Mucosa of stomach (tissue), 1 donor: ENCODE measurements at regions not wholly inside any gene's neighbourhood (a gene's known extent, or its start where the extent isn't known, plus 50 kb on each side); places are given as distances from the start of the nearest gene placed in this dataset.
"Not testable (repeated sequence)": the region's sequence is repeated elsewhere in the genome, so short reads cannot be mapped to it uniquely, and the experiment has no call there.

Source experiments
- H3K27me3 ChIP-seq: one replicate; pipeline ENCODE4 v1.7.0; 2013; ENCODE audit warnings: mild to moderate bottlenecking, low read length; ENCODE audit not compliant: control insufficient read depth, insufficient read depth
- H3K36me3 ChIP-seq: one replicate; pipeline ENCODE4 v1.7.0; 2013; ENCODE audit warnings: low read length; ENCODE audit not compliant: control insufficient read depth, insufficient read depth
- H3K4me1 ChIP-seq: one replicate; pipeline ENCODE4 v1.7.0; 2013; ENCODE audit warnings: mild to moderate bottlenecking, low read length; ENCODE audit not compliant: control insufficient read depth, insufficient read depth
- H3K4me3 ChIP-seq: one replicate; pipeline ENCODE4 v1.7.0; 2013; ENCODE audit warnings: low read length
- H3K9ac ChIP-seq: one replicate; pipeline ENCODE4 v1.7.0; 2013; ENCODE audit warnings: mild to moderate bottlenecking, low read length, moderate library complexity
- H3K9me3 ChIP-seq: one replicate; pipeline ENCODE4 v1.7.0; 2013; ENCODE audit warnings: mild to moderate bottlenecking, low read length, moderate library complexity; ENCODE audit not compliant: control insufficient read depth
- donor health status: Pancreatic carcinoma.

DNA sequence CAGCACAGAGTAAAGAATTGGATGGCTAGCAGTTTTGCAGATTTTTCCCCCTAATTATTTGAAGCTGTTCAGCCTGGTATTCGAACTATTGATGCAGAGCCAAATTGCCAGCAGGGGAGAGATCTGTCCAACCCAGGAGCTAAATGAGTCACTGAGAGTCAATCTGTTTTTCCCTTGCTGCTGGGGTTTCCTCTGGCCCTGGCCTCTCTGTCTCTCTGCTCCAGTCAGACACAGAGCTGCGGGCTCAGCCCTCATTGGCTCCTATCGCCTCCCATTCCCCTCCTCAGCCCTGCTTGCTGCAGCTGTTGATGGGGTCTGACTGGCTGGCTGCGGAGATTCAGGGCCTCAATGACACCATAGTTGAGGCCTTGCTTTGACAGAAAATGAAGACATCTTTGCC lies 284.9 kb upstream of the NOTCH2NLA start:
- not testable (repeated sequence) for H3K9me3 ChIP-seq, H3K36me3 ChIP-seq, H3K27me3 ChIP-seq, H3K4me1 ChIP-seq, H3K9ac ChIP-seq, H3K4me3 ChIP-seq

DNA sequence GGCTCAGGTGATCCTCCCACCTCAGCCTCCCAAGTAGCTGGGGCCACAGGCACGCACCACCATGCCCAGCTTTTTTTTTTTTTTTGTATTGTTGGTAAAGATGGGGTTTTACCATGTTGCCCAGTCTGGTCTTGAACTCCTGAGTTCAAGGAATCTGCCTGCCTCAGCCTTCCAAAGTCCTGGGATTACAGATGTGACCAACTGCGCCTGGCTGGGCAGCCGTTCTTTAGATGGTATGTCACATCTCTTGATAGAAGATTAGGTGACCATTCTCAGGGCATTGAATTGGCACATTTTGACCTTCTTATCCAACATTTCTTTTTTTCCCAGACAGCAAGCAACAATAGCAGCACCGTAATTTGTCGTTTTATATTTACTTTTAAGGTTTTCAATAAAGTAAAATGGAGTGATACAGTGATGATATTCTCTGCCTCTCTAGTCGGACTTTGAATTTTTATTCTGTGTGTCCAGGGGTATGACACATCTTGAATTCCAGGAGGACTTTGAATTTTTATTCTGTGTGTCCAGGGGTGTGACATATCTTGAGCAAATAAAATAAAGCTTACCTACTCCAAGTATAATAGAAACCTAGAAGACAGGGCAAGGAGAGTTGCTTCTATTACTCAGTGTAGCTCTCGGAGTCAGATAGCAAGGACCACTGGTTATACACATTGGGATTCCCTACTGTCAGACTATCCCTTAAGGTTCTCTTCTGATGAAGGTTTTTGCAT lies 282.4 kb upstream of the NOTCH2NLA start:
- H3K9ac ChIP-seq, H3K36me3 ChIP-seq, H3K9me3 ChIP-seq, H3K27me3 ChIP-seq, H3K4me3 ChIP-seq, H3K4me1 ChIP-seq: not testable (repeated sequence)

DNA sequence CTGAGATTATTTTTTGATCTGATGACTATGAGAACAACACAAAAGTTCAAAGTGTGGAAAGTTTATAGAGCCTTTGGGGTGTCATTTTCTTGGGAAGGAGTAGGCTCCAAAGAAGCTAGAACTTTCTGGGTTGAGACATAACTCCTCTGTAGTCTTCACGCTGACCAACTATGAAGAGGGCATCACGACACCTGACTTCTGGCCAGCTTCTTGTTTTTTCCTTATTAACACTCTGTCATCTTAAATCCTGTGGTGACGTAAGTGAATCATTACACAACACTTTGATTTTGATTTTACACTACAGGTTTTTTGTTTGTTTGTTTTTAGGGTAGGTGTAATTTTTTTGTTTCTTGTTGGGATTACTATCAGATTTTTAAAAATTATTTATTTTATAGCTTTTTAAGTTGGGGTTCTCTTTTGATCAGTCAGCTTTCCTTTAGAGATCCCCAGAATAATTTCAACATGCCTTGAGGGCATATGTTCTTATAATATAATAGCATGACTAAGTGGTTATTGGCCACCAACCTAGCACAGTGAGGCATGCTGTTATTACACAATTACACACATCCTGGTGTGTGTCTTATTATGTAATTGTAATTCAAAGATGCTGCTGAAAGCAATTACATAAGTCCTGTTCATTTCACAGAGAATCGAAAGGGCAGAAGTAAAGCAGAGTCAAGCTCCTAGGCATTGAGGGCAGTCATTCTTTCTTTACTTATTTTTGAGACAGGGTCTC lies 281.6 kb upstream of the NOTCH2NLA start:
- not testable (repeated sequence) for H3K9me3 ChIP-seq, H3K27me3 ChIP-seq, H3K9ac ChIP-seq, H3K4me3 ChIP-seq, H3K36me3 ChIP-seq, H3K4me1 ChIP-seq

DNA sequence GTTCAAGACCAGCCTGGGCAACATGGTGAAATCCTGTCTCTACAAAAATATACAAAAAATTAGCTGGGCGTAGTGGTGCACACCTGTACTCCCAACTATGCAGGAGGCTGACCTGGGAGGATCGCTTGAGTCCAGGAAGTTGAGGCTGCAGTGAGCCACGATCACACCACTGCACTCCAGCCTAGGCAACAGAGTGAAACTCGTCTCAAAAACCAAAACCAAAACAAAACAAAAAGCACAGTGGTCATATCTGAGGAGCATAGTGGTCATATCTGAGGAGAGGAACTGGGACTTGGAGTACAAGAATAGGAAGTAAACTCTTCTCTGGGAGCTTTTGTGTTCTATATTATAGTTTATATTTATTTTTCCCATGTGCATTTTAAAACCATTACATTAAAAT lies 275.3 kb upstream of the NOTCH2NLA start:
- not testable (repeated sequence) for H3K4me1 ChIP-seq, H3K27me3 ChIP-seq, H3K9ac ChIP-seq, H3K4me3 ChIP-seq, H3K9me3 ChIP-seq, H3K36me3 ChIP-seq

- H3K4me1 ChIP-seq, H3K9ac ChIP-seq, H3K27me3 ChIP-seq, H3K36me3 ChIP-seq, H3K9me3 ChIP-seq, H3K4me3 ChIP-seq: not testable (repeated sequence)
Measured at GRCh38 chr1:146487555-146487954, 258.7 kb upstream of the NOTCH2NLA start.

DNA sequence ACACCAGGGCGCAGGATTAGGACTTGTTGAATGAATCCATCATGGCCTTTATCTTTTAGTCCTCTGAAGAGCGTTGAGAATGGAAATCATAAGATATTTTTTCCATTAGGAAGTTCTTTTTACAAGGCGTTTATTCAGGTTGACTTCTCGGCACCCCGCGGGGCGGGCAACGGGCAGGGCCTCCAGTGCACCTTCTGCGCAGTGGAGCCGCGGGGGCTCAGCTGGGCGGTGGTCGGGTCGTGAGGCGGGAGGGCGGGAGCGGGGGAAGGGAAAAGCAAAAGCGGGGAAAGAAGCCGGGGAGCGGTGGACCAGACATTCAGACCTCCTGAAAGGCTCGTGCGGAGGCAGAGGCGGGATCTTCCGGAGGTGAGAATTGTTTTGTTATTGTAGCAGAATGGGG lies 258.3 kb upstream of the NOTCH2NLA start:
- not testable (repeated sequence) for H3K9me3 ChIP-seq, H3K4me1 ChIP-seq, H3K36me3 ChIP-seq, H3K9ac ChIP-seq, H3K27me3 ChIP-seq, H3K4me3 ChIP-seq

- not testable (repeated sequence) for H3K9me3 ChIP-seq, H3K4me3 ChIP-seq, H3K27me3 ChIP-seq, H3K4me1 ChIP-seq, H3K36me3 ChIP-seq
- peak overlapping the region; percentile 34 for H3K9ac ChIP-seq
Measured at GRCh38 chr1:146486300-146487014, 257.6 kb upstream of the NOTCH2NLA start.

DNA sequence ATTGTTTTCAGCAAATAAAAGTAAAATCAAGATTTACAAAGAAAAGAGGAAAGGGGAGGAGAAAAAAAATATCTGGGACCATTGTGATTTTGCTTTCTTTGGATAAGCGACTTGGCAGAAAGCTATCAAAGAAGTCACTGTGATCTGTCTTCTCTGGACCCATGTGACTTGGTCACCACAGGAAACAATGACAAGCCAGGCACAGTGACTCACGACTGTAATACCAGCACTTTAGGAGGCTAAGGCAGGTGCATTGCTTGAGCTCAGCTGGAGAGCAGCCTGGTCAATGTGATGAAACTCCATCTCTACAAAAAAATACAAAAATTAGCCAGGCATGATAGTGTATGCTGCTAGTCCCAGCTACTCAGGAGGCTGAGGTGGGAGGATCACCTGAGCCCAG lies 255.4 kb upstream of the NOTCH2NLA start:
- H3K4me3 ChIP-seq, H3K27me3 ChIP-seq, H3K9me3 ChIP-seq, H3K4me1 ChIP-seq, H3K36me3 ChIP-seq, H3K9ac ChIP-seq: not testable (repeated sequence)

DNA sequence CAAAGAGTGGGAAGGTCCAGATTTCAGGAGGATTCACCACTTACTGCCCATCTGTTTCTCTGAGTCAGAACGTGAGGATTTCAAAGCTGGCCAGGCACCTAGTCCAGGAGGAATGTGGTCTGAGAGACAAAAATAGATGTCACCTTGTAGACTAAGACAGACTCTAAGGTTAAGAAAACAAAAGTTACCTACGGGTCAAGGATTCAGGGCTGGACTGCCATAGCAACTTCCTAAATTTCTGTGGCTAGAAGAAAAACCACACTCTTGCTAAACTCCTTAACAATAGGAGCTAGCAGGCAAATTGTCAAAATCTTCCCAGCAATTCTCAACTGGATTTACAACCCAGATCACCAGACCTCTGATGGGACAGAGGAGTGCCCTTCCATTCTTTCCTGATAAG lies 250.4 kb upstream of the NOTCH2NLA start:
- H3K27me3 ChIP-seq, H3K4me1 ChIP-seq, H3K9ac ChIP-seq, H3K36me3 ChIP-seq, H3K4me3 ChIP-seq, H3K9me3 ChIP-seq: not testable (repeated sequence)

DNA sequence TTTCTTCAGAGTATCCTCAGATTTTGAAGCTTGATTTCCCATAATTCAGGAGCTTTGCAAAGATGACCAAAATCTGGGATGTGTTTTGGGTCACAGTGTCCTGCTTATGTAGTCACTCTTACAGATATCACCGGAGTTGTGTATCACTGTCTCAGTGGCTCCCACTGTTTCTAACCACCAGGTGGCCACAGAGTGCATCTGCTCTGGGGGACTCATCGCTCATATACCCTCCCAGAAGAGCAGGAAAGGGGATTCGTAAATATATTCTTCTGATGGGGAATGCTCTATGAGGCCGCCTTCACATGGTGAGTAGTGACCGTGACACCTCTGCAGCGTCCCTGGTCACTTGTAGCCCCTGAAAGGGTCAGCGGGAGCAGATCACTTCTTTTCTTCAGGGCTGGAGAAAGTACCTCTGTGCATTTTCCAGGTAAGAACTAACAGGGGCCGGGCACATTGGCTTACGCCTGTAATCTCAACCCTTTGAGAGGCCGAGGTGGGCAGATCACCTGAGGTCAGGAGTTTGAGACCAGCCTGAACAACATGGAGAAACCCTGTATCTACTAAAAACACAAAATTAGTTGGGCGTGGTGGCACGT lies 249.4 kb upstream of the NOTCH2NLA start:
- H3K36me3 ChIP-seq, H3K27me3 ChIP-seq, H3K4me3 ChIP-seq, H3K9ac ChIP-seq, H3K9me3 ChIP-seq, H3K4me1 ChIP-seq: not testable (repeated sequence)

DNA sequence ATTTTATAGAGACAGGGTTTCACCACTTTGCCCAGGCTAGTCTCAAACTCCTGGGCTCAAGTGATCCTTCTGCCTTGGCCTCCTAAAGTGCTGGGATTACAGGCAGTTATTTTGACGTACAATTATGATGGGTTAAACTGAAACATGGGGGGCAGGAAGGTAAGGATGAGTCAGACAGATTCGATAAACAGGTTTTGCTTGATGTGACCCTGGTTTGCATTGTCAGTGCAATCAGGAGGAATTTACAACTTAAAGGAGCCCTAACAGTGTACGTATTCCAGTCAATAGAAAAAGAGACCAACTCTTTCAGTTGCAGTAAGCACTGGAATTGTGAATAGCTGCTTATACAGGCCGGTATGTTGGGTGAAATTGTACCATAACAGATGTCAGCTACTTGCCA lies 246.3 kb upstream of the NOTCH2NLA start:
- H3K4me3 ChIP-seq, H3K9ac ChIP-seq, H3K27me3 ChIP-seq, H3K9me3 ChIP-seq, H3K36me3 ChIP-seq, H3K4me1 ChIP-seq: not testable (repeated sequence)

- H3K9ac ChIP-seq, H3K36me3 ChIP-seq, H3K9me3 ChIP-seq, H3K4me1 ChIP-seq, H3K4me3 ChIP-seq, H3K27me3 ChIP-seq: not testable (repeated sequence)
Measured at GRCh38 chr1:146474216-146474615, 245.4 kb upstream of the NOTCH2NLA start.
